ENCODE measurements at regions not wholly inside any gene's neighbourhood (a gene's known extent, or its start where the extent isn't known, plus 50 kb on each side); places are given as distances from the start of the nearest gene placed in this dataset.

- DNase-seq (ENCODE audit: low read depth): no peak
These were observed 305.5 kb upstream of the EMCN start for GRCh38 chr4:100823066-100823992.

DNA sequence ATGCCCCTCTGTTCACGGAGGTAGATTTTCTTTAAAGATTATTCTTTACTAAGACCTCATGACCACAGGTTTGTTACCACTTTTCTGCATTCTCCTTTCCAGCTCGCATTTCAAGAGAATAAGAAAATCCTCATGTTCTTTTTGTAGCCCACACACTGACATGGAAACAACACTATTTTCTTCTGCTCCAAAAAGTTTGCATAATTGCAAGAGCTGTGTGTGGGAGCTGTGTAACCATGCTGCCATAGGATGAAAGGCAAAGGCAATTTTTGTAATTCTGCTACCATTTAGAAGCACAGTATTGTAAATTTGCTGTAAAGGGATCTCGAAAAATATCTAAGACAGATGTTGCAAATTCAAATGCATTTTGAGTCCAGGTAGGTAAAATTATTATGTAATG, 302.4 kb upstream of the EMCN start:
- TF ChIP-seq CTCF (IDR thresholded peaks at IDR 0.05; ENCODE audit: low read depth, low read length): no peak
- TF ChIP-seq MYC (IDR thresholded peaks at IDR 0.05; ENCODE audit: low read depth, low read length): no peak
- no peak for TF ChIP-seq POLR2A (IDR thresholded peaks at IDR 0.05; ENCODE audit: extremely low read depth, insufficient read length)
- no peak for TF ChIP-seq MAX (IDR thresholded peaks at IDR 0.05; ENCODE audit: low read depth, low read length)
- no peak for DNase-seq (ENCODE audit: low read depth)
- no peak overlapping the region for H3K4me3 ChIP-seq (ENCODE audit: low read depth, low read length)

More at GRCh38 chr4:100823066-100823992, 305.5 kb upstream of the EMCN start:
- TF ChIP-seq MAX (IDR thresholded peaks at IDR 0.05; ENCODE audit: low read depth, low read length) (no peak), POLR2A (IDR thresholded peaks at IDR 0.05; ENCODE audit: extremely low read depth, insufficient read length) (no peak), MYC (IDR thresholded peaks at IDR 0.05; ENCODE audit: low read depth, low read length) (no peak), CTCF (IDR thresholded peaks at IDR 0.05; ENCODE audit: low read depth, low read length) (no peak)
- H3K4me3 ChIP-seq (ENCODE audit: low read depth, low read length): no peak overlapping the region

GRCh38 chr4:100819505-100819904, 301.7 kb upstream of the EMCN start:
- TF ChIP-seq MYC (IDR thresholded peaks at IDR 0.05; ENCODE audit: low read depth, low read length) (no peak), CTCF (IDR thresholded peaks at IDR 0.05; ENCODE audit: low read depth, low read length) (no peak), MAX (IDR thresholded peaks at IDR 0.05; ENCODE audit: low read depth, low read length) (no peak), POLR2A (IDR thresholded peaks at IDR 0.05; ENCODE audit: extremely low read depth, insufficient read length) (no peak)
- no peak for DNase-seq (ENCODE audit: low read depth)
- no peak overlapping the region for H3K4me3 ChIP-seq (ENCODE audit: low read depth, low read length)

DNA sequence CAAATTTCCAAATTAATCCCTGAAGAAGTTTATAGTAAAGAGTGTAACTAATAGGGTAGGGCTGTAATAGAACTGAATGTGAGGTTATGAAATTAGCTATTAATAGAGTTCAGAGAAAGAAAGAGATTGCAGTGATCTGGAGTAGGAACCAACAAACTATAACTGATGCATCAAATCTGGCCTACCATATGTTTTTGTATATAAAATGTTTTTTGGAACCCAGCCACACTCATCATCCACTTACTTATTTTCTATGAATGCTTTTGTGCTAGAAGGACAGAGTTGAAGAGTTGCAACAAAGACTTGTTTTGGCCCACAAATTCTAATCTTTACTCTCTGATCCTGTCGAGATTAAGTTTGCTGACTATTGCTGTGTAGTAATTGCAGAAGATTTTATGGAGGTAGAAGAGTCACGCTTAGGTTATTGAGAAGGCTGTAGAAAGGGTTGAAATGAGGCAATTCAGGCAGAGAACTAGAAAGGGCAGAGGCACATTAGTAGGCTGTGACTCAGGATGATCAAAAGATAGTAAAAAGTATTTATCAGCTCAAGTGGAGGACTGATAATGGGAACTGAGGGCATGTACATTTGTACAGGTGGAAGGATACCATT, 298.7 kb upstream of the EMCN start:
- no peak for DNase-seq (ENCODE audit: low read depth)
- no peak overlapping the region for H3K4me3 ChIP-seq (ENCODE audit: low read depth, low read length)
- no peak for TF ChIP-seq POLR2A (IDR thresholded peaks at IDR 0.05; ENCODE audit: extremely low read depth, insufficient read length)
- no peak for TF ChIP-seq CTCF (IDR thresholded peaks at IDR 0.05; ENCODE audit: low read depth, low read length)
- no peak for TF ChIP-seq MAX (IDR thresholded peaks at IDR 0.05; ENCODE audit: low read depth, low read length)
- TF ChIP-seq MYC (IDR thresholded peaks at IDR 0.05; ENCODE audit: low read depth, low read length): no peak

GRCh38 chr4:100811046-100811445, 293.2 kb upstream of the EMCN start:
- DNase-seq (ENCODE audit: low read depth): no peak
- TF ChIP-seq POLR2A (IDR thresholded peaks at IDR 0.05; ENCODE audit: extremely low read depth, insufficient read length): no peak
- no peak for TF ChIP-seq MYC (IDR thresholded peaks at IDR 0.05; ENCODE audit: low read depth, low read length)
- no peak for TF ChIP-seq MAX (IDR thresholded peaks at IDR 0.05; ENCODE audit: low read depth, low read length)
- H3K4me3 ChIP-seq (ENCODE audit: low read depth, low read length): no peak overlapping the region

DNA sequence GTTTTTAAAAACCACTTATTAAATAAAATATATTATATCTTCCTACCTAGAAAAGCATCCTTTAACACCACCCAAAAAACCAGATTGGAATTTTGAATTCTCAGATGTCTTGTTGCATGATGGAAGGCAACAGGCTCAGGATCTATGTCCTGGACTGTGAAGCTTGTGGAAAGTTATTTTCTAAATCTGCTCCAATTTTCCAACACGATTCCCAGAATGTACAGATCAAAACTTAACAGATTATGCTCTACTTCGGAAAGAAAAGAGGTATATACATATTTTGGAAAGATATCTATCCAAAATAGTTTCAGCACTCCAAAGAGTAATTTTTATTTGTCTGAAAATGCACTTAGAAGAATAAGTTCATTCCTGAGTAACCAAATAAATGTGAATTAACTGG, 291.7 kb upstream of the EMCN start:
- DNase-seq (ENCODE audit: low read depth): no peak
- no peak for TF ChIP-seq POLR2A (IDR thresholded peaks at IDR 0.05; ENCODE audit: extremely low read depth, insufficient read length)
- no peak for TF ChIP-seq MAX (IDR thresholded peaks at IDR 0.05; ENCODE audit: low read depth, low read length)
- no peak for TF ChIP-seq MYC (IDR thresholded peaks at IDR 0.05; ENCODE audit: low read depth, low read length)
- no peak for TF ChIP-seq CTCF (IDR thresholded peaks at IDR 0.05; ENCODE audit: low read depth, low read length)
- no peak overlapping the region for H3K4me3 ChIP-seq (ENCODE audit: low read depth, low read length)
